ENCODE measurements at regions not wholly inside any gene's neighbourhood (a gene's known extent, or its start where the extent isn't known, plus 50 kb on each side); places are given as distances from the start of the nearest gene placed in this dataset.

- TF ChIP-seq EZH2phosphoT487 (conservative IDR thresholded peaks at IDR 0.05; ENCODE audit: low read length), result no peak
- TF ChIP-seq CTCF (IDR thresholded peaks at IDR 0.05; ENCODE audit: insufficient read depth, low read length, poor library complexity, severe bottlenecking), result no peak
- Histone ChIP-seq H3K4me2 (ENCODE audit: low read depth, low read length, poor library complexity, severe bottlenecking) (no peak overlapping the region), H4K20me1 (ENCODE audit: low read depth, low read length) (no peaks in the 10 kb centered on the region), H3K27me3 (ENCODE audit: low read length) (no peaks in the 10 kb centered on the region), H2AFZ (ENCODE audit: low read depth, low read length, severe bottlenecking) (no peak overlapping the region), H3K9me2 (replicated peaks; ENCODE audit: insufficient read depth, low read length) (no peaks in the 10 kb centered on the region), H3K4me3 (ENCODE audit: insufficient read depth, low read length, poor library complexity, severe bottlenecking) (no peak overlapping the region), H3K79me2 (ENCODE audit: insufficient read depth, low read length) (no peaks in the 10 kb centered on the region), H3K9ac (ENCODE audit: low read length) (no peak overlapping the region), H3K27ac (ENCODE audit: low read depth, low read length) (no peak overlapping the region), H3F3A (ENCODE audit: insufficient read depth) (no peaks in the 10 kb centered on the region), H3K36me3 (ENCODE audit: low read length) (no peaks in the 10 kb centered on the region), H3K9me3 (ENCODE audit: insufficient read depth, low read length) (no peaks in the 10 kb centered on the region)
Measured at GRCh38 chr6:165042912-165043311, 266.5 kb downstream of the C6orf118 start.

GRCh38 chr6:165040440-165040839 lies 269.0 kb downstream of the C6orf118 start:
- Histone ChIP-seq H3F3A (ENCODE audit: insufficient read depth) (no peaks in the 10 kb centered on the region), H3K79me2 (ENCODE audit: insufficient read depth, low read length) (no peaks in the 10 kb centered on the region), H3K27ac (ENCODE audit: low read depth, low read length) (no peak overlapping the region), H3K9ac (ENCODE audit: low read length) (no peak overlapping the region), H3K27me3 (ENCODE audit: low read length) (no peaks in the 10 kb centered on the region), H3K9me3 (ENCODE audit: insufficient read depth, low read length) (no peaks in the 10 kb centered on the region), H3K4me3 (ENCODE audit: insufficient read depth, low read length, poor library complexity, severe bottlenecking) (no peak overlapping the region), H3K4me2 (ENCODE audit: low read depth, low read length, poor library complexity, severe bottlenecking) (no peak overlapping the region), H2AFZ (ENCODE audit: low read depth, low read length, severe bottlenecking) (no peak overlapping the region), H3K9me2 (replicated peaks; ENCODE audit: insufficient read depth, low read length) (no peaks in the 10 kb centered on the region), H4K20me1 (ENCODE audit: low read depth, low read length) (no peaks in the 10 kb centered on the region), H3K36me3 (ENCODE audit: low read length) (no peaks in the 10 kb centered on the region)
- TF ChIP-seq CTCF (IDR thresholded peaks at IDR 0.05; ENCODE audit: insufficient read depth, low read length, poor library complexity, severe bottlenecking), result no peak
- TF ChIP-seq EZH2phosphoT487 (conservative IDR thresholded peaks at IDR 0.05; ENCODE audit: low read length), result no peak

- Histone ChIP-seq H3K27me3 (ENCODE audit: low read length) (no peaks in the 10 kb centered on the region), H3K79me2 (ENCODE audit: insufficient read depth, low read length) (no peaks in the 10 kb centered on the region), H4K20me1 (ENCODE audit: low read depth, low read length) (no peaks in the 10 kb centered on the region), H3K4me3 (ENCODE audit: insufficient read depth, low read length, poor library complexity, severe bottlenecking) (no peak overlapping the region), H3K9me2 (replicated peaks; ENCODE audit: insufficient read depth, low read length) (no peaks in the 10 kb centered on the region), H3K4me2 (ENCODE audit: low read depth, low read length, poor library complexity, severe bottlenecking) (no peak overlapping the region), H3K36me3 (ENCODE audit: low read length) (no peaks in the 10 kb centered on the region), H2AFZ (ENCODE audit: low read depth, low read length, severe bottlenecking) (no peak overlapping the region), H3F3A (ENCODE audit: insufficient read depth) (no peaks in the 10 kb centered on the region), H3K9me3 (ENCODE audit: insufficient read depth, low read length) (no peaks in the 10 kb centered on the region), H3K27ac (ENCODE audit: low read depth, low read length) (no peak overlapping the region), H3K9ac (ENCODE audit: low read length) (no peak overlapping the region)
- no peak for TF ChIP-seq CTCF (IDR thresholded peaks at IDR 0.05; ENCODE audit: insufficient read depth, low read length, poor library complexity, severe bottlenecking)
- no peak for TF ChIP-seq EZH2phosphoT487 (conservative IDR thresholded peaks at IDR 0.05; ENCODE audit: low read length)
Measured at GRCh38 chr6:165034271-165034741, 275.1 kb downstream of the C6orf118 start.
